PC-3 (cell line): ENCODE measurements at regions not wholly inside any gene's neighbourhood (a gene's known extent, or its start where the extent isn't known, plus 50 kb on each side); places are given as distances from the start of the nearest gene placed in this dataset.

Experiments
- EZH2 ChIP-seq: fragments of 300-600 bp; sonication (generic); IDR thresholded peaks from one replicate; pipeline ENCODE4 v1.6.1; 2017; ENCODE audit warnings: antibody characterized with exemption, mild to moderate bottlenecking, low read length; ENCODE audit not compliant: unreplicated experiment
- TF ChIP-seq, protein P1 (sequence below): fragments of 300-600 bp; sonication (generic); conservative IDR thresholded peaks from 2 replicates; pipeline ENCODE4 v1.5.1; 2017; ENCODE audit warnings: antibody characterized with exemption, low read depth, mild to moderate bottlenecking, low read length

DNA sequence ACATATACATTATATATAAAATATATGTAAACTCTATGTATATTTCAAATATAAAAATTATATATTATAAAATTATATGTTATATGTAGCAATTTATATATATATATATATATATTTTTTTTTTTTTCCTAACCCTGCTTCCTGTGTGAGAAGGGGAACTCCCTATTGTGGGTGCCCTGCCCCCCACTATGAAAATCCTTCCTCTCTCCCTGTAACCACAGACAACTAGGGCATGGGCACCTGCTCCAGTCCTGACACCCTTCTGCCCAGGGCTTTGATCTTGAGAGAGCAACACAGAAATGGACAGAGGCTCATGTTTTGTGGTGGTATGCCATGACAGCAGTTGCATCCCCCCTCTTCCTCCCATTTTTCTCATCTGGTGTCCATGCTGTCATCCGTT lies 148.7 kb upstream of the IL12B start:
- TF ChIP-seq, protein P1, sequence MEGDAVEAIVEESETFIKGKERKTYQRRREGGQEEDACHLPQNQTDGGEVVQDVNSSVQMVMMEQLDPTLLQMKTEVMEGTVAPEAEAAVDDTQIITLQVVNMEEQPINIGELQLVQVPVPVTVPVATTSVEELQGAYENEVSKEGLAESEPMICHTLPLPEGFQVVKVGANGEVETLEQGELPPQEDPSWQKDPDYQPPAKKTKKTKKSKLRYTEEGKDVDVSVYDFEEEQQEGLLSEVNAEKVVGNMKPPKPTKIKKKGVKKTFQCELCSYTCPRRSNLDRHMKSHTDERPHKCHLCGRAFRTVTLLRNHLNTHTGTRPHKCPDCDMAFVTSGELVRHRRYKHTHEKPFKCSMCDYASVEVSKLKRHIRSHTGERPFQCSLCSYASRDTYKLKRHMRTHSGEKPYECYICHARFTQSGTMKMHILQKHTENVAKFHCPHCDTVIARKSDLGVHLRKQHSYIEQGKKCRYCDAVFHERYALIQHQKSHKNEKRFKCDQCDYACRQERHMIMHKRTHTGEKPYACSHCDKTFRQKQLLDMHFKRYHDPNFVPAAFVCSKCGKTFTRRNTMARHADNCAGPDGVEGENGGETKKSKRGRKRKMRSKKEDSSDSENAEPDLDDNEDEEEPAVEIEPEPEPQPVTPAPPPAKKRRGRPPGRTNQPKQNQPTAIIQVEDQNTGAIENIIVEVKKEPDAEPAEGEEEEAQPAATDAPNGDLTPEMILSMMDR = no peak
- no peak for TF ChIP-seq EZH2
